Upper lobe of left lung (tissue), 4 donors: ENCODE measurements at regions not wholly inside any gene's neighbourhood (a gene's known extent, or its start where the extent isn't known, plus 50 kb on each side); places are given as distances from the start of the nearest gene placed in this dataset.

Experiments
- EP300 ChIP-seq, 4 donors: sonication (generic); formaldehyde crosslinking; IDR thresholded peaks; one replicate each; pipeline ENCODE4 v1.5.1; 2017; ENCODE audit warnings: antibody characterized with exemption in 4 of 4, control low read depth in 2 of 4
- POLR2AphosphoS5 ChIP-seq, 2 donors: sonication (generic); formaldehyde crosslinking; IDR thresholded peaks; one replicate each; pipeline ENCODE4 v1.5.1; 2017; ENCODE audit warnings: antibody characterized with exemption in 2 of 2
- TF ChIP-seq, protein P1 (sequence below), 6 experiments: fragments of 450-650 bp in 4 of 6; fragments of 200-600 bp in 2 of 6; sonication (generic) in 2 of 6; IDR thresholded peaks; one replicate each; pipeline ENCODE4 v1.5.1; 2016 to 2019; ENCODE audit warnings: antibody characterized with exemption in 6 of 6

DNA sequence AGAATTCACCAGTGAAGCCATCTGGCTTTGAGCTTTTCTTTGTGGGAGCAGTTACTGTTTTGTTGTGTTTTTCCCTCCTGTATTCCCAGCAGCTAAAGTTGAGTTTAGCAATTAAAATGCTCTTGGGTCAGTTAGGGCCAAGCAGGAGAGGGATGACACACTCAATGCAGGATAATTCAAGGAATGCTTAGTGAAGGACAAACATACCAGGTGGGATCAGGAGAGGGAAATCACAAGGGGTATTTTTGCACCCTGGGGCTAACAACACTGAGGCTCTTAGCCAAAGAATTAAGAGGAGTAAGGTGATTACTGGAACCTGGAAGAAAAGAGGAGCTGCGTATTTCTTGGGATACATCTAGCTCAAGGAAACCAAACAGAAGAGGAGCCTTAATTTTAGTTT is 82.4 kb upstream of the KCND2 start:
- TF ChIP-seq, protein P1, sequence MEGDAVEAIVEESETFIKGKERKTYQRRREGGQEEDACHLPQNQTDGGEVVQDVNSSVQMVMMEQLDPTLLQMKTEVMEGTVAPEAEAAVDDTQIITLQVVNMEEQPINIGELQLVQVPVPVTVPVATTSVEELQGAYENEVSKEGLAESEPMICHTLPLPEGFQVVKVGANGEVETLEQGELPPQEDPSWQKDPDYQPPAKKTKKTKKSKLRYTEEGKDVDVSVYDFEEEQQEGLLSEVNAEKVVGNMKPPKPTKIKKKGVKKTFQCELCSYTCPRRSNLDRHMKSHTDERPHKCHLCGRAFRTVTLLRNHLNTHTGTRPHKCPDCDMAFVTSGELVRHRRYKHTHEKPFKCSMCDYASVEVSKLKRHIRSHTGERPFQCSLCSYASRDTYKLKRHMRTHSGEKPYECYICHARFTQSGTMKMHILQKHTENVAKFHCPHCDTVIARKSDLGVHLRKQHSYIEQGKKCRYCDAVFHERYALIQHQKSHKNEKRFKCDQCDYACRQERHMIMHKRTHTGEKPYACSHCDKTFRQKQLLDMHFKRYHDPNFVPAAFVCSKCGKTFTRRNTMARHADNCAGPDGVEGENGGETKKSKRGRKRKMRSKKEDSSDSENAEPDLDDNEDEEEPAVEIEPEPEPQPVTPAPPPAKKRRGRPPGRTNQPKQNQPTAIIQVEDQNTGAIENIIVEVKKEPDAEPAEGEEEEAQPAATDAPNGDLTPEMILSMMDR (IDR thresholded peaks at IDR 0.05): no peak
- no peak for TF ChIP-seq POLR2AphosphoS5 (IDR thresholded peaks at IDR 0.05)
- no peak for TF ChIP-seq EP300 (IDR thresholded peaks at IDR 0.05)
